Stimulated activated naive CD8-positive, alpha-beta T cell treated with anti-CD3 and anti-CD28 coated beads, Interleukin-15, Interleukin-2, amounts not matched to agents 100 ng/mL and 50 ng/mL, for 24 hours (primary cell): ENCODE measurements at regions not wholly inside any gene's neighbourhood (a gene's known extent, or its start where the extent isn't known, plus 50 kb on each side); places are given as distances from the start of the nearest gene placed in this dataset.

Experiments
- H3K27ac Mint-ChIP-seq: one replicate; pipeline ENCODE4 v1.8.0; 2021; ENCODE audit warnings: mild to moderate bottlenecking, mixed read lengths
- H3K27me3 Mint-ChIP-seq: one replicate; pipeline ENCODE4 v1.8.0; 2021; ENCODE audit warnings: mixed read lengths
- H3K36me3 Mint-ChIP-seq: one replicate; pipeline ENCODE4 v1.8.0; 2021; ENCODE audit warnings: low read depth, mixed read lengths
- H3K4me1 Mint-ChIP-seq: one replicate; pipeline ENCODE4 v1.8.0; 2021; ENCODE audit warnings: low read depth, mixed read lengths
- H3K4me3 Mint-ChIP-seq: one replicate; pipeline ENCODE4 v1.8.0; 2021; ENCODE audit warnings: mild to moderate bottlenecking, mixed read lengths
- H3K9me3 Mint-ChIP-seq: one replicate; pipeline ENCODE4 v1.8.0; 2021; ENCODE audit warnings: mixed read lengths

GRCh38 chr14:21978999-21979314 is 305.3 kb upstream of the OR4E1 start:
- Mint-ChIP-seq H3K4me1 (peaks cover 17% of the 10 kb centered on the region), H3K27me3 (no peaks in the 10 kb centered on the region), H3K4me3 (peak overlapping the region; percentile 80), H3K36me3 (no peaks in the 10 kb centered on the region), H3K9me3 (no peaks in the 10 kb centered on the region), H3K27ac (peak overlapping the region; percentile 55)

GRCh38 chr14:21978184-21978998 is 304.8 kb upstream of the OR4E1 start:
- no peaks in the 10 kb centered on the region for H3K36me3 Mint-ChIP-seq
- peak overlapping the region; percentile 55 for H3K27ac Mint-ChIP-seq
- peak overlapping the region; percentile 80 for H3K4me3 Mint-ChIP-seq
- H3K27me3 Mint-ChIP-seq: no peaks in the 10 kb centered on the region
- no peaks in the 10 kb centered on the region for H3K9me3 Mint-ChIP-seq
- peaks cover 17% of the 10 kb centered on the region for H3K4me1 Mint-ChIP-seq

- Mint-ChIP-seq H3K27ac (no peak overlapping the region), H3K27me3 (no peaks in the 10 kb centered on the region), H3K9me3 (no peaks in the 10 kb centered on the region), H3K4me1 (peaks cover 19% of the 10 kb centered on the region), H3K4me3 (no peak overlapping the region), H3K36me3 (no peaks in the 10 kb centered on the region)
Observed at GRCh38 chr14:21974741-21975140, 301.1 kb upstream of the OR4E1 start.

GRCh38 chr14:21965042-21965441 is 291.4 kb upstream of the OR4E1 start:
- Mint-ChIP-seq H3K4me3 (peak overlapping the region; percentile 56), H3K27ac (peak overlapping the region; percentile 90), H3K27me3 (no peaks in the 10 kb centered on the region), H3K9me3 (no peaks in the 10 kb centered on the region), H3K4me1 (peaks cover 16% of the 10 kb centered on the region), H3K36me3 (no peaks in the 10 kb centered on the region)

- Mint-ChIP-seq H3K4me1 (peaks cover 16% of the 10 kb centered on the region), H3K27ac (no peak overlapping the region), H3K4me3 (no peak overlapping the region), H3K9me3 (no peaks in the 10 kb centered on the region), H3K27me3 (no peaks in the 10 kb centered on the region), H3K36me3 (no peaks in the 10 kb centered on the region)
Observed at GRCh38 chr14:21964180-21964579, 290.6 kb upstream of the OR4E1 start.

GRCh38 chr14:21960636-21961035 is 287.0 kb upstream of the OR4E1 start:
- Mint-ChIP-seq H3K4me1 (peaks cover 15% of the 10 kb centered on the region), H3K27ac (no peak overlapping the region), H3K9me3 (no peaks in the 10 kb centered on the region), H3K36me3 (no peaks in the 10 kb centered on the region), H3K27me3 (no peaks in the 10 kb centered on the region), H3K4me3 (no peak overlapping the region)

GRCh38 chr14:21941885-21942284 is 268.3 kb upstream of the OR4E1 start:
- peak overlapping the region; percentile 68 for H3K4me3 Mint-ChIP-seq
- H3K27ac Mint-ChIP-seq: peak overlapping the region; percentile 61
- no peaks in the 10 kb centered on the region for H3K27me3 Mint-ChIP-seq

GRCh38 chr14:21940887-21941856 is 267.6 kb upstream of the OR4E1 start:
- Mint-ChIP-seq H3K4me3 (peak overlapping the region; percentile 68), H3K27ac (peak overlapping the region; percentile 81), H3K27me3 (no peaks in the 10 kb centered on the region), H3K9me3 (no peaks in the 10 kb centered on the region), H3K36me3 (no peaks in the 10 kb centered on the region), H3K4me1 (peaks cover 21% of the 10 kb centered on the region)

More at GRCh38 chr14:21941885-21942284, 268.3 kb upstream of the OR4E1 start:
- H3K9me3 Mint-ChIP-seq: no peaks in the 10 kb centered on the region
- H3K36me3 Mint-ChIP-seq: no peaks in the 10 kb centered on the region
- peaks cover 21% of the 10 kb centered on the region for H3K4me1 Mint-ChIP-seq

- Mint-ChIP-seq H3K4me1 (peaks cover 21% of the 10 kb centered on the region), H3K27me3 (no peaks in the 10 kb centered on the region), H3K36me3 (no peaks in the 10 kb centered on the region), H3K27ac (no peak overlapping the region), H3K4me3 (no peak overlapping the region), H3K9me3 (no peaks in the 10 kb centered on the region)
Observed at GRCh38 chr14:21939836-21940235, 266.2 kb upstream of the OR4E1 start.

GRCh38 chr14:21937996-21938395 is 264.4 kb upstream of the OR4E1 start:
- Mint-ChIP-seq H3K9me3 (no peaks in the 10 kb centered on the region), H3K36me3 (no peaks in the 10 kb centered on the region), H3K4me3 (no peak overlapping the region), H3K27ac (no peak overlapping the region), H3K4me1 (peaks cover 25% of the 10 kb centered on the region), H3K27me3 (no peaks in the 10 kb centered on the region)

- Mint-ChIP-seq H3K27ac (no peak overlapping the region), H3K27me3 (no peaks in the 10 kb centered on the region), H3K36me3 (no peaks in the 10 kb centered on the region), H3K9me3 (no peaks in the 10 kb centered on the region), H3K4me1 (peaks cover 8% of the 10 kb centered on the region), H3K4me3 (no peak overlapping the region)
Observed at GRCh38 chr14:21933681-21934080, 260.1 kb upstream of the OR4E1 start.

GRCh38 chr14:21924479-21924878 is 250.9 kb upstream of the OR4E1 start:
- peaks cover 63% of the 10 kb centered on the region for H3K4me1 Mint-ChIP-seq
- H3K27ac Mint-ChIP-seq: peak overlapping the region; percentile 90
- H3K4me3 Mint-ChIP-seq: peak overlapping the region; percentile 55
- H3K27me3 Mint-ChIP-seq: no peaks in the 10 kb centered on the region
- peaks cover 4% of the 10 kb centered on the region for H3K9me3 Mint-ChIP-seq
- H3K36me3 Mint-ChIP-seq: peaks cover 8% of the 10 kb centered on the region

GRCh38 chr14:21923820-21924219 is 250.2 kb upstream of the OR4E1 start:
- Mint-ChIP-seq H3K27ac (peak overlapping the region; percentile 90), H3K27me3 (no peaks in the 10 kb centered on the region), H3K4me1 (peaks cover 65% of the 10 kb centered on the region), H3K4me3 (peak overlapping the region; percentile 55), H3K9me3 (peaks cover 4% of the 10 kb centered on the region), H3K36me3 (peaks cover 8% of the 10 kb centered on the region)

GRCh38 chr14:21921453-21921852 is 247.8 kb upstream of the OR4E1 start:
- Mint-ChIP-seq H3K4me3 (no peak overlapping the region), H3K36me3 (peaks cover 8% of the 10 kb centered on the region), H3K27ac (peak overlapping the region; percentile 55), H3K27me3 (no peaks in the 10 kb centered on the region), H3K9me3 (peaks cover 4% of the 10 kb centered on the region), H3K4me1 (peaks cover 85% of the 10 kb centered on the region)
